ENCODE measurements at regions not wholly inside any gene's neighbourhood (a gene's known extent, or its start where the extent isn't known, plus 50 kb on each side); places are given as distances from the start of the nearest gene placed in this dataset.
"Not testable (repeated sequence)": the region's sequence is repeated elsewhere in the genome, so short reads cannot be mapped to it uniquely, and the experiment has no call there.

- DNase-seq: no peak
- TF ChIP-seq CTCF (IDR thresholded peaks at IDR 0.05): no peak
- intact Hi-C loops (cut with DNase I): loop anchor here in 1 of 10 donors (10.0 kb wide), 1 partner anchor 56 kb away; no protein-coding TSS in a partner anchor
- no peaks in the 10 kb centered on the region for H3K36me3 ChIP-seq
- H3K27ac ChIP-seq: no peak overlapping the region
- 75 to 83% methylated on average over 1 of the region's 1 CpG for WGBS, 2 donors
- no peak for ATAC-seq
- H3K9me3 ChIP-seq: no peaks in the 10 kb centered on the region
- no peaks in the 10 kb centered on the region for H3K4me1 ChIP-seq
- H3K4me3 ChIP-seq: no peak overlapping the region
- no peaks in the 10 kb centered on the region for H3K27me3 ChIP-seq
These were observed 1787.3 kb downstream of the SLITRK5 start for GRCh38 chr13:89458456-89458855.

- H3K4me3 ChIP-seq; H3K27ac ChIP-seq; DNase-seq; H3K27me3 ChIP-seq; H3K9me3 ChIP-seq; intact Hi-C loops (cut with DNase I); ATAC-seq; H3K4me1 ChIP-seq; H3K36me3 ChIP-seq: not testable (repeated sequence)
These were observed 1789.7 kb downstream of the SLITRK5 start for GRCh38 chr13:89460895-89461294.

GRCh38 chr13:89465366-89465765, 1794.2 kb downstream of the SLITRK5 start:
- Histone ChIP-seq H3K27ac (no peak overlapping the region), H3K27me3 (no peaks in the 10 kb centered on the region), H3K4me3 (no peak overlapping the region), H3K36me3 (no peaks in the 10 kb centered on the region), H3K9me3 (no peaks in the 10 kb centered on the region), H3K4me1 (no peaks in the 10 kb centered on the region)
- intact Hi-C loops (cut with DNase I): no loop called here
- ATAC-seq: no peak
- no peak for DNase-seq
- WGBS, 2 donors: 73 to 83% methylated on average over 2 of the region's 2 CpGs
- no peak for TF ChIP-seq CTCF (IDR thresholded peaks at IDR 0.05)

- TF ChIP-seq CTCF (IDR thresholded peaks at IDR 0.05): no peak
- WGBS, 2 donors: 82 to 88% methylated on average over 2 of the region's 2 CpGs
- no peak overlapping the region for H3K4me3 ChIP-seq
- no peak for ATAC-seq
- no peaks in the 10 kb centered on the region for H3K36me3 ChIP-seq
- no peak overlapping the region for H3K27ac ChIP-seq
- intact Hi-C loops (cut with DNase I): no loop called here
- H3K9me3 ChIP-seq: peaks cover 0 to 23% (median 0%) of the 10 kb centered on the region in 11 donors
- no peaks in the 10 kb centered on the region for H3K4me1 ChIP-seq
- no peaks in the 10 kb centered on the region for H3K27me3 ChIP-seq
- DNase-seq: no peak
These were observed 1796.9 kb downstream of the SLITRK5 start for GRCh38 chr13:89468081-89468480.

GRCh38 chr13:89470901-89471300, 1799.7 kb downstream of the SLITRK5 start:
- WGBS, 2 donors: 89% methylated on average over 3 of the region's 3 CpGs
- no peak for DNase-seq
- Histone ChIP-seq H3K27me3 (no peaks in the 10 kb centered on the region), H3K27ac (no peak overlapping the region), H3K4me1 (no peaks in the 10 kb centered on the region), H3K9me3 (peaks cover 0 to 48% (median 15%) of the 10 kb centered on the region in 11 donors), H3K36me3 (no peaks in the 10 kb centered on the region), H3K4me3 (no peak overlapping the region)
- intact Hi-C loops (cut with DNase I): no loop called here
- TF ChIP-seq CTCF (IDR thresholded peaks at IDR 0.05): no peak
- ATAC-seq: no peak

Data from heart right ventricle (tissue), 16 donors.